ENCODE measurements at regions not wholly inside any gene's neighbourhood (a gene's known extent, or its start where the extent isn't known, plus 50 kb on each side); places are given as distances from the start of the nearest gene placed in this dataset.

GRCh38 chr15:58285212-58285920 is 146.4 kb upstream of the LIPC start:
- no peak for TF ChIP-seq POLR2AphosphoS5 (IDR thresholded peaks at IDR 0.05; ENCODE audit: low read depth, low read length)
- TF ChIP-seq SIN3A (IDR thresholded peaks at IDR 0.05; ENCODE audit: low read depth) = no peak
- TF ChIP-seq CEBPB (IDR thresholded peaks at IDR 0.05; ENCODE audit: low read depth) = no peak
- TF ChIP-seq CTCF (IDR thresholded peaks at IDR 0.05 in 2 of 3, conservative IDR thresholded peaks at IDR 0.05 in 1 of 3; ENCODE audit: borderline replicate concordance in 1 of 3, insufficient read depth in 1 of 3, low read depth in 2 of 3, low read length in 2 of 3) = no peak
- no peak for TF ChIP-seq POLR2A (IDR thresholded peaks at IDR 0.05; ENCODE audit: borderline replicate concordance, extremely low read depth, insufficient read depth, insufficient read length)
- TF ChIP-seq YY1 (IDR thresholded peaks at IDR 0.05; ENCODE audit: extremely low read depth, insufficient replicate concordance, low read depth, low read length) = no peak
- TF ChIP-seq EGR1 (IDR thresholded peaks at IDR 0.05; ENCODE audit: low read depth) = no peak
- TF ChIP-seq RAD21 (IDR thresholded peaks at IDR 0.05; ENCODE audit: low read depth) = no peak
- no peak for TF ChIP-seq REST (IDR thresholded peaks at IDR 0.05; ENCODE audit: low read depth)
- TF ChIP-seq EZH2 (IDR thresholded peaks at IDR 0.05) = no peak
- TF ChIP-seq ELF1 (IDR thresholded peaks at IDR 0.05; ENCODE audit: borderline replicate concordance, low read depth) = no peak
- TF ChIP-seq ZNF274 (IDR thresholded peaks at IDR 0.05; ENCODE audit: low read depth, low read length) = no peak

All from HCT116 (cell line).